HT-29 (cell line): ENCODE measurements at regions not wholly inside any gene's neighbourhood (a gene's known extent, or its start where the extent isn't known, plus 50 kb on each side); places are given as distances from the start of the nearest gene placed in this dataset.

Experiments used
- DNase-seq: peaks from one replicate; pipeline ENCODE4 v3.0.0-alpha.2; 2015; ENCODE audit warnings: low spot score

DNA sequence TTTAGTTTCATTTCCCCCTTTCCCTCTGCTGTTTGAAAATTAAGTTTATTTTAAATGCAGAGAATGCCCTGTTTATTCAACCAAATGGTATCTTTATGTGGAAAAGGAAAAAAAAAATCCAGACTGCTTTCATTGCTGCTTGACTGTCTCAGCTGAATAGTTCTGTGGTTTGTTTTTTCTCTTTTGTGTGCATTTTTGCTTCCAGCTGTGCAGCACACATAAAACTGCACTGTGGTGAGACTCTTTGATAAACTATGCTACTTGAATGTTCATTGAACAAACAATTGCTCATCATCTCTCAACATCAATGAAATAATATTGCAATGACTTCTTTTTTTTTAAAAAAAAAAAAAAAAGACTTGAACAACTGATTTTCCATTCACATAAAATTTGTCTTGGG lies 78.6 kb upstream of the GLI3 start:
- no peak for DNase-seq

DNA sequence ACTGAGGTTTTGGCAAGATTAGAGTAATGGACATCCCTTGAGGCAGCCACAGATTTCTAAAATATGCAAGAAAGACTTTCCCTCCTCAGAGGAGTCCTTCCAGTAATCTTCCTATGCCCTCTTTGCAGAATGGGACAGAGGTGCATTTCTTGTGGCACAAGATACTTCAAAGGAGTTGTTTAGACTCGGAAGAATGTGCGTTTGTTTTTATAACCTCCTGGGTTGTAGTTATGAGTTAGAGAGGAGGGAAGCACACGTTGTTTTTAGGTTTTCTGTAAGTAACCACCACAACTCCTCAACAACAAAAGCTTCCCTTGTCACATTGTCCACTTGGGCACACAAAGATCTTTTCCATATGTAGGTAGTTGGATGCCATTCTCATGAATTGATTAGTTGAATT lies 78.1 kb upstream of the GLI3 start:
- DNase-seq = no peak

DNA sequence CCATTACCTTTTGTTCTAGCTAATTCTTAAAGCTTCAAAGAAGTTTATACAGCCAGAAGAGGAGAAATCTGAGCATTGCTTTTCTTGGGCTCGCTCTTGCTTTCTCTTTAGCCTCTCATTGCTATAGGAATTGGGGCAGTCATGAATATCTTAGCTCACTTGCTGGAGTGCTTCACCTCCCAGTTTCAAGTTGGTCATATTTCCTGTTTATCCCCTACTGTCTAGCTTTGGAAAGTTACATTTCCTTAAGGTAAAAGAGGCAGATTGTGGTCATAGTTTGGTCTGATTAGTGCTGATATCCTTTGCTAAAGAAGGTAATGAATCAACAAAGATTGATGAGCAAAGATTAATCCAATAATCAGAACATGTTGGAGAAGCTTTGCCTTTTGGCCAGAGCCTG lies 77.7 kb upstream of the GLI3 start:
- no peak for DNase-seq

DNA sequence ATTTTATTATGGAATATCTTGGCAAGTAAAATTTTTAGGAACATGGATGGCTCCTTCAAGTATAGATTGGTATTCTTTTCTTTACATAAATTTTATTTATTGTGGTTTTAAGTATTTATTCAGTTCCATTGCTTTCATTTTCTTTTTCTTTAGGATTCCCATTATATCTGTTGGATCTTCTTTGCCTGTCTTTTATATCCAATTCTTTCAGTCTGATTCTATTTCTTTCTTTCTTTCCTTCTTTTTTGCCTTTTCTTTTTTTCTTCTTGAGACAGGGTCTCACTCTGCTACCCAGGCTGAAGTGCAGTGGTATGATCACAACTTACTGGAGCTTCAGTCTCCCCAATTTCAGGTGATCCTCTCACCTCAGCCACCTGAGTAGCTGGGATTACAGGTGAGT lies 74.2 kb upstream of the GLI3 start:
- no peak for DNase-seq

DNA sequence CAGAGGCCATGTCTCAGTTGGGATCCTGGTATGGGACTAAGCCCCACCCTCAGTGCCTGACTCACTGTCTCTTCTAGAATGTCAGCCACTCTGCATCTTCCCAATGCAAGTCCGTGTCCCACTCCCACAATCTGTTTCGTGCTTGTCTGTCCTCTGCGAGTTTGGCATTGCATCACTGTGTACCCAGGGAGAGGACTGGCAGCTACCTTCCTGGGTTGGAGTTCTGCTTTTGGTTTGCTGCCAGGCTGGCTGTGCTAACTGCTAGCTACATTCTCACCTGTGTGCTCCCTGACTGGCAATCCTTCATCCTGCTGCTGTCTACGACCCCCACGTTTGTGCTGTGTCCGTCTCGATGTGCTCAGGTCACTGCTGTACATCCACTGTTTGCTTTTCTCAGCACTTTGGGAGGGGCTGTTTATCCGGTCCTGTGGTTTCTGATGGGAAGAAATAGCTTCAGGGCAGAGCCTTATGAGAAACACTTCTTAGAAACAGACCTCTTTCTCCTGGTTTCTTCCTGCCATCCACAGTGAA lies 56.0 kb upstream of the GLI3 start:
- DNase-seq = no peak

DNA sequence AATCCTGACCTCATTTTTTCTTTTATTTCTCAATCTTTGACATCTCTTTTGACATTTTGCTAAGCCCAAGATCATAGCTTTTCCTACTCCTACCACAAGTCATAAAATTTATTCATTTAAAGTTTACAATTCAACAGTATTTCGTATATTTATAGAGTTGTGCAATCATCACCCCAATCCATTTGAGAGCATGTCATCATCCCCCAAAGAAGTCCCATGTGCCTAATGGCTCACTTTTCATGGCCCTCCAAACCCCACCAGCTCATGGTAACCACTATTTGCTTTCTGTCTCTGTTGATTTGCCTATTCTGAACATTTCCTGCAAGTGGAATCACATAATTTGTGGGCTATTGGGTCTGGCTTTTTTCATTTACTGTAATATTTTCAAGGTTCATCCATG lies 52.5 kb upstream of the GLI3 start:
- no peak for DNase-seq
